Lower leg skin (tissue), 4 donors: ENCODE measurements at regions not wholly inside any gene's neighbourhood (a gene's known extent, or its start where the extent isn't known, plus 50 kb on each side); places are given as distances from the start of the nearest gene placed in this dataset.

ENCODE experiments used
- DNase-seq, 2 donors: peaks; one replicate each; pipeline ENCODE4 v3.0.0-alpha.2; 2019; ENCODE audit warnings: low spot score in 2 of 2
- H3K4me3 ChIP-seq: fragments of 200-600 bp; sonication (generic); 2 replicates; pipeline ENCODE4 v1.5.1; 2017; ENCODE audit warnings: mild to moderate bottlenecking, low read depth; ENCODE audit not compliant: poor library complexity, severe bottlenecking
- POLR2A ChIP-seq, 2 donors: fragments of 450-650 bp; IDR thresholded peaks; one replicate each; pipeline ENCODE4 v1.6.1; 2016 to 2017; ENCODE audit warnings: antibody characterized with exemption in 2 of 2, mild to moderate bottlenecking in 1 of 2, moderate library complexity in 1 of 2
- WGBS, 2 donors: methylation state at CpG; one replicate each; pipeline ENCODE4 v1.1.5; 2018; 5-methylcytosine and 5-hydroxymethylcytosine counted together
- intact Hi-C: fragments of 100-400 bp; cut with DNase I; formaldehyde crosslinking; loops from one replicate; pipeline ENCODE4 v1.15.0; 2023; ENCODE audit warnings: low total_unique reads
- TF ChIP-seq, protein P1 (sequence below), 3 donors: fragments of 450-650 bp; IDR thresholded peaks; one replicate each; pipeline ENCODE4 v1.5.1; 2016; ENCODE audit warnings: antibody characterized with exemption in 3 of 3, mild to moderate bottlenecking in 3 of 3, moderate library complexity in 2 of 3

GRCh38 chr19:13604902-13605586 is 98.8 kb upstream of the CACNA1A start:
- intact Hi-C loops: no loop called here
- no peak for TF ChIP-seq POLR2A (IDR thresholded peaks at IDR 0.05)
- TF ChIP-seq, protein P1, sequence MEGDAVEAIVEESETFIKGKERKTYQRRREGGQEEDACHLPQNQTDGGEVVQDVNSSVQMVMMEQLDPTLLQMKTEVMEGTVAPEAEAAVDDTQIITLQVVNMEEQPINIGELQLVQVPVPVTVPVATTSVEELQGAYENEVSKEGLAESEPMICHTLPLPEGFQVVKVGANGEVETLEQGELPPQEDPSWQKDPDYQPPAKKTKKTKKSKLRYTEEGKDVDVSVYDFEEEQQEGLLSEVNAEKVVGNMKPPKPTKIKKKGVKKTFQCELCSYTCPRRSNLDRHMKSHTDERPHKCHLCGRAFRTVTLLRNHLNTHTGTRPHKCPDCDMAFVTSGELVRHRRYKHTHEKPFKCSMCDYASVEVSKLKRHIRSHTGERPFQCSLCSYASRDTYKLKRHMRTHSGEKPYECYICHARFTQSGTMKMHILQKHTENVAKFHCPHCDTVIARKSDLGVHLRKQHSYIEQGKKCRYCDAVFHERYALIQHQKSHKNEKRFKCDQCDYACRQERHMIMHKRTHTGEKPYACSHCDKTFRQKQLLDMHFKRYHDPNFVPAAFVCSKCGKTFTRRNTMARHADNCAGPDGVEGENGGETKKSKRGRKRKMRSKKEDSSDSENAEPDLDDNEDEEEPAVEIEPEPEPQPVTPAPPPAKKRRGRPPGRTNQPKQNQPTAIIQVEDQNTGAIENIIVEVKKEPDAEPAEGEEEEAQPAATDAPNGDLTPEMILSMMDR (IDR thresholded peaks at IDR 0.05): no peak
- no peak overlapping the region for H3K4me3 ChIP-seq
- WGBS, 2 donors: 73 to 80% methylated on average over 4 of the region's 4 CpGs
- no peak for DNase-seq

DNA sequence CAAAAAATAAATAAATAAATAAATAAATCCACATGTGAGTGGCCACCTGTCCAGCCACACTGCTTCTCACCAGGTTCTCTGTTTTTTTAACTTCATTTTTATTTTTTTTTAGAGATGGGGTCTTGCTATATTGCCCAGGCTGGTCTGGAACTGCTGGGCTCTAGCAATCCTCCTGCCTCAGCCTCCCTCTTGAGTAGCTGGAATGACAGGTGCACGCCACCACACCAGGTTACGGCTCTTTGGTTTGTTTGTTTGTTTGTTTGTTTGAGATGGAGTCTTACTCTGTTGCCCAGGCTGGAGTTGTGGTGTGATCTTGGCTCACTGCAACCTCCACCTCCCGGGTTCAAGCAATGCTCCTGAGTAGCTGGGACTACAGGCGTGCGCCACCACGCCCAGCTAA is 94.5 kb upstream of the CACNA1A start:
- intact Hi-C loops: no loop called here
- DNase-seq: no peak
- H3K4me3 ChIP-seq: no peak overlapping the region
- WGBS, 2 donors: 85 to 90% methylated on average over 6 of the region's 6 CpGs
- TF ChIP-seq, protein P1 (IDR thresholded peaks at IDR 0.05): no peak
- TF ChIP-seq POLR2A (IDR thresholded peaks at IDR 0.05): no peak

GRCh38 chr19:13600091-13600490 is 93.8 kb upstream of the CACNA1A start:
- H3K4me3 ChIP-seq: no peak overlapping the region
- WGBS, 2 donors: 84 to 88% methylated on average over 9 of the region's 9 CpGs
- intact Hi-C loops: no loop called here
- no peak for DNase-seq
- TF ChIP-seq, protein P1 (IDR thresholded peaks at IDR 0.05): no peak

GRCh38 chr19:13599681-13600080 is 93.4 kb upstream of the CACNA1A start:
- H3K4me3 ChIP-seq: no peak overlapping the region
- 77 to 85% methylated on average over 22 of the region's 22 CpGs for WGBS, 2 donors
- no peak for TF ChIP-seq POLR2A (IDR thresholded peaks at IDR 0.05)
- TF ChIP-seq, protein P1 (IDR thresholded peaks at IDR 0.05): no peak
- no peak for DNase-seq
- intact Hi-C loops: loop anchor here (5.0 kb wide), 2 partner anchors 118 to 263 kb away; no protein-coding TSS in a partner anchor

GRCh38 chr19:13598098-13598497 is 91.8 kb upstream of the CACNA1A start:
- intact Hi-C loops: loop anchor here (5.0 kb wide), 2 partner anchors 119 to 264 kb away; no protein-coding TSS in a partner anchor
- H3K4me3 ChIP-seq: no peak overlapping the region
- DNase-seq: no peak
- no peak for TF ChIP-seq POLR2A (IDR thresholded peaks at IDR 0.05)
- TF ChIP-seq, protein P1 (IDR thresholded peaks at IDR 0.05): no peak

- 0% methylated on average over 3 of the region's 3 CpGs for WGBS, 2 donors
- no peak overlapping the region for H3K4me3 ChIP-seq
- intact Hi-C loops: loop anchor here (5.0 kb wide), 2 partner anchors 120 to 265 kb away; no protein-coding TSS in a partner anchor
- DNase-seq: peak in 1 of 2 donors; percentile 27
- no peak for TF ChIP-seq POLR2A (IDR thresholded peaks at IDR 0.05)
- TF ChIP-seq, protein P1 (IDR thresholded peaks at IDR 0.05): no peak
Observed at GRCh38 chr19:13597640-13598039, 91.4 kb upstream of the CACNA1A start.
